ENCODE measurements at regions not wholly inside any gene's neighbourhood (a gene's known extent, or its start where the extent isn't known, plus 50 kb on each side); places are given as distances from the start of the nearest gene placed in this dataset.

DNA sequence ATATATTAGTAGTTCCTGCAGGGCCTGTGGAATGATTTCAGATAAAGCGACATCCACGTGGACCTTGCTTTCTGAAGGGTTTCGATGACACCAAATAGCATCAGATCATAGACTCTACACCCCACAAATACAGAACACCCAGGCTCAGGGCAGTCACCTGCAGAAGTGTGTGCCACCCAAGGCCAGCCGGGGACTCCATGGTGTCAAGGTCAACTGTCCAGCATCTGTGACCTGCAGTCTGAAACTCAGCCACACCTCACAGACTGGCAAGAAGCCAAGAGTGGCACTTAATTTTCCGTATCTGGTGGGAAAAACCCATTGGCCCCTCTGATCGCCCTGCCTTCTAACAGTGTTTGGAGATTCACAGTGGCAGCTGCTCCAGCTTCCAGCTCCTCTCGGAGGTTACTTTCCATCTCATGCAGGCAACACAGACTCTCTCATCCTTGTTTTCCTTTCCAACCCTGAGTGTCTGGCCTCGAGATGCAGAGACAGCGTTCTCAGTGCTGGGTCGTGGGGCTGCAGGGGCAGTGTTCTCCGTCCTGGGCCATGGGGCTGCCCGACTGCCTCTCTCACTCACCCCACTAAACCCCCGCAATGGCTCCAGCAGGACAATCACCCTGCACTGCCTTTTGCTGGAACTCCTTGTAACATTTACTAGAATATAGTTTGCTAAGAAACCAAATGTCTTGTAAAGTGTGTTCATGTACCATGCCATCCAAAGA, 221.9 kb downstream of the IRX2 start:
- no peak for DNase-seq

DNA sequence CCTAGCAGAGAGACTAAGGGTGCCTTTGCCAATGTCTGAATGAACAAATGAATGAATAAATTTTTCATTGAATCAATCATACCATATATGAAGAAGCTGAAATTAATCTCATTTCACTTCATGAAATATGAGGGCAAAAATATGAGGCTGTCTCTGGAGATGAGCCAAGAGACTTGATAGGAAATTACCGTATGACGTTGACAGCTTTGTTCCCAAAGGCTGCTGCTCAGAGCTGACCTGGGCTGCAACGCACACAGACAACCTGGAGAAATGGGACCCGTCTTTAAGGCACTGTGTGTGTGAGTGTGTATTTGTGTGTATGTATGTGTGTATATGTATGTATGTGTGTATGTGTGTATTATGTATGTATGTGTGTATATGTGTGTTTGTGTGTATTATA, 226.1 kb downstream of the IRX2 start:
- DNase-seq: no peak

DNA sequence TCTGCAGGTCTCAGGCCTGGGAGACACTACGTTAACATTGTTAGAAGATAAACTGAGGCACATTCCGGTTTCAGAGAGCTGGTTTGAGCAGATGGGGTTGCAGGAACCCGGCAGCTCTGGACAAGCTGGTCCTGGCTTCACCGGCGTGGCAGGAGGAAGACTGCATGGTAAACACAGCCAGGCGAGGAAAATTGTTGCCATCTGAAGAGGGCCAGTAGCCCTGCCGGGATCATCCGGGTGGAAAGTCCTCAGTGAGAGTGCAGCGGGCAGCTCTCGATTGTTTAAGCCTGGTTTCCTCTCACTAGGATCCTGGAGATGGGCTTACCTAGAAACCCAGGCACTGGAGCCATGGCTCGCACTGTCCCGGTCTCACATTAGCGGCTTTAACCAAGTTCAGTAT, 226.9 kb downstream of the IRX2 start:
- no peak for DNase-seq

DNA sequence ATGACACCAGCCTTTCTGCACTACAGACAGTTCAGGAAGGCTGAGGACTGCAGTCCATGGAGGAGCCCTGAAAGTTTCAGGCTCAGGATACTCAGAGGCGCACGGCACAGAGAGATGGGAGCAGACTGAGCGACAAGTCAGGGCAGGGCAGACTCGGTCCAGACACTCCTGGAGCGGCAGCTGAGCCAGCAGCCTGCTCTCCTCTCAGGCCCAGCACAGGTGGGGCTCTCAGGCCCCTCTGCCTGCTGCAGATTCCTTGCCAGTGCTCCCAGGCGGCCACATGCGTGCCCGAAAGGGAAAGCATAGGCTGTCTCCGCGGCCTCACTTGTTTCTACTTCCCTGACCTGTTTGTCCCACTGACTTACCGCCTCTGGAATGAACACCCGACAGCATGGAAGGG, 228.3 kb downstream of the IRX2 start:
- DNase-seq: no peak

DNA sequence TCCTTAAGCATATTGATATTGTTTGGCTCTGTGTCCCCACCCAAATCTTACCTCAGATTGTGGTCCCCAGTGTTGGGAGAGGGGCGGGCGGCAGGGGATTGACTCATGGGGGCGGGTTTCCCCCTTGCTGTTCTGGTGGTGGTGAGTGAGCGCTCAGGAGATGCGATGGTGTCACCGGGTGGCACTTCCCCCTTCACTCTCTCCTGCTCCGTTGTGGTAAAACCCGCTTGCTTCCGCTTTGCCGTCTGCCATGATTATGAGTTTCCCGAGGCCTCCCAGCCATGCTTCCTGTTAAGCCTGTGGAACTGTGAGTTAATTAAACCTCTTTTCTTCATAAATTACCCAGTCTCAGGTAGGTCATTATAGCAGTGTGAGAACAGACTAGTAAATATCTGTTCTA, 229.1 kb downstream of the IRX2 start:
- no peak for DNase-seq

DNA sequence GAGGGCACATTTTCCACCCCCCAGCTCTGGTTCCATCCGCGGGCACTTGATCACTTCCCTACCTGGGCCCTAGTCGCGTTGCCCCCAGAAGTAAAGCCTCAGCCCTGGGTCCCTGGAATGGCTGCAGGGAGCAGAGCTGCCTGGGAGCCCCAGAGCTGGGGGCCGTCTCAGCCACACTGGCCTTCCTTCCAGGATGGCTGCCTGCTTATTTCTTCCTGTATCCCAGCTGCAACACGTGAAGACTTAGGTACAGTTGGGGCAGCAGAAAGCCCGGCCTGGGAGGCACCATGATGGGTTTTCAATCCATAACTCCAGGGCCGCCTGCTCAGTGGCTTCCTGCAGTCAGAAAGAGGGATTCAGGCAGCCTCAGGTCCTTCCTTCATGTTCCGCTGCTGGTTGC, 232.3 kb downstream of the IRX2 start:
- DNase-seq: no peak

DNA sequence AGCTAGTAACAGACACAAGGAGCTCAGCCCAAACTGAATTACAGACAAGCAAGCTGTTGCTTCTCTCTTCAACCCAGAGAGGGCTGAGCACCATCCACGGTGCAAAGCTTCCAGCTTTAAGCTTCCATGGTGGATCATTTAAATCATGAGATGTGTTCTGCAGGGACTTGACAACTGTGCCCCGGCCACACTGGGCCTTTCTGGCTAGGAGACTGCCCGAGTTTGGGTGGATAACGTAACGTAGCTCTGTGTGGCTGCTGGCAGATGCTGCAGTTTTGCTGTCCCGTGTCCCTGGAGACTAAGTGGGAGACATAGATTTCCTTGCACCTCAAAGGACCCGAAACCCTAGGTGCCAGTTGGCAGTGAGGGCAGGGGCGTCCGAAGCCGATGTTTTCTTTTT, 234.0 kb downstream of the IRX2 start:
- DNase-seq: no peak

DNA sequence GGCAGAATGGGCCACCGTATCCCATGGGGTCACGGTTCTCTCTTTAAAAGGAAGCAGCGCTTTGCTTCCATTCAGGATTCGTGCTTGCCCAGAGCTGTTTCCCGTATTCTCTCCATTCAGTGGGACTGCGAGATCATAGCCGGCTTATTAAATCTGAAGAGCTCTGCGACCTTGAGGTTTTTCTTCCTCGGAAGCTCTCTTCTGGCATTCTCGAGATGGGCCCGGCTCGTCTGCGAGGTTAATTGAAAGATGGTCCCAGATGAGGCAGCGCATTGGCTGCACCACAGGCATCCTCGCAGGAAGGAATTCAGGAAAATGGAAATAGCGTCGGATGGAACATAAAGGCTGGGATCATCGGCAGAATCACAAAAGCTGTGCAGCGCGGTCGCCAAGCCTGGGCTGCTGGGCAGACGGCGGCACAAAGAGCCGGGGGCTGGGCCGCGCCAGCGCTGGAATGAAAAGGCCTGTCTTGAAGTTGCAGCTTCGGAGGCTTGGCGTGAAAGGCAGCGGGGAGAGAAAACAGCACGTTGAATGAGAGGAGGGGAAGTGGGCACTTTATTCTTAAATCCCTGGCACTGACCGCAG, 236.2 kb downstream of the IRX2 start:
- no peak for DNase-seq

DNA sequence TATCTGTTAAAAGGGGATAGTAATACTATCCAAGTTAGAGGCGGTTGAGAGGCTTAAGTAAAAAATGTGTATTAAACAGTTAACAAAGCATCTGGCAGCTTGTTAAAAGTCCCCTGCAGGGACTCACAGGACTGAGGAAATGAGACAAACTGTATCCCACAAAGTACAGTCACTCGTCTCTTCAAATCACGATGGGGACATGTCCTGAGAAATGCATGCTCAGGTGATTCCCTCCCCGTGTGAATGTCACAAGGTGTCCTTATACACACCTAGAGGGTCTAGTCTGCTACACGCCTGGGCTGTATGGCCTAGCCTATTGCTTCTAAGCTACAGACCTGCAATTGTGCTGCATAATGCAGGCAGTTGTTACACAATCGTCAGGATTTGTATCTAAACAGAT, 237.0 kb downstream of the IRX2 start:
- DNase-seq: no peak

DNA sequence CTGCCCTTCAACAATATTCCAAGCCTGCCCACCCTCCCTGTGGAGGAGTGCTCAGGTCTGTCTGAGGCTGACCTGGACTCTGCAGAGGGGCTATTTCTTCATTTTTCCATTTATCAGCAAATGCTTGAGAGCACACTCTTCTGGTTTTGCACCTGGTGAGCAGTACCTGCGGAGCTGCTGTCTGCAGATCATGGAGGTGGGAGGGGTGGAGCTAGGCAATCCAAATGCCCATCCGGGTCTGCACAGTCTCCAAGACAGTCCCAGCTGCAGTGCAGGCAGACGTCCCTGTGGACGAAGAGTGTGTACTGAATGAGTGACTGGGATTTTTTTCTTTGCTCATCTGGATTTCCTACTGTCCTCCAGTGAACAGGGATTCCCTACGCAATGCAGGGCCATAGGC, 239.8 kb downstream of the IRX2 start:
- no peak for DNase-seq

DNA sequence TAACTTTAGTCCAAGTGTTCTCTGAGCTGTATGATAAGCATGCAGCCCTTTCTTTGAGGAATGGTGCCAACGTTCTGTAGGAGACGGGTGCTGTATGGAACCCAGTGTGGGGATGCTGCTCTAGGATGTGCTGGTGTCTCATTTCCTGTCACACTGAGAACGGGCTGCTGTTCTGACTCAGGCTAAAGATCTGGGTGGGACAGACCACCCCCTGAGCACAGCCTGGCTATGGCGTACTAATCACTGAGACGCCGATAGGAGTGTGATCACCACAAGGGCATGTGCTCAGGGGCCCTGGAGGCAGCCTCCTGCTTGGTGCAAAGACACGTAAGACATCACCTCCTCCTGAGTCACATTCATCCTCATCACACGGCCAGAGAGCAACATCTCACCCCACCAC, 240.4 kb downstream of the IRX2 start:
- DNase-seq: no peak

DNA sequence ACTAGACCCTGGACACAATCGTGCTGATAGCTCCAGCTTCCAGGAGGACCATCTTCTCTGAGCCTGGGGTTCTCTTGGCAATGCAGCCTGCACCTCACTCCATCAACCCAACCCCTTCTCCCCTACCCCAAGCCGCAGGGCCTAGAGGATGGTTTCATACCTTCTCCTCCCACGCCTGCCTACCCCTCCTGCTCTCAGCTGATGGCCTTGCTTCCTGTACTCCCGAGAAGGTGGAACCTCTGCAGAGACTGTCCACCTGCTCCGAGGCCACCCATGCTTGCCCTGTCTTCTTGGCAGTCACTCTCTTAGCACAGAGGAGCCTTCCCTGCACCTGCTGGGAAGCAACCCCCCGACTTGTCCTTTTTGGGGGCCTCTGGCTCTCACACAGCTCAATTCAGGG, 241.9 kb downstream of the IRX2 start:
- DNase-seq: no peak

DNA sequence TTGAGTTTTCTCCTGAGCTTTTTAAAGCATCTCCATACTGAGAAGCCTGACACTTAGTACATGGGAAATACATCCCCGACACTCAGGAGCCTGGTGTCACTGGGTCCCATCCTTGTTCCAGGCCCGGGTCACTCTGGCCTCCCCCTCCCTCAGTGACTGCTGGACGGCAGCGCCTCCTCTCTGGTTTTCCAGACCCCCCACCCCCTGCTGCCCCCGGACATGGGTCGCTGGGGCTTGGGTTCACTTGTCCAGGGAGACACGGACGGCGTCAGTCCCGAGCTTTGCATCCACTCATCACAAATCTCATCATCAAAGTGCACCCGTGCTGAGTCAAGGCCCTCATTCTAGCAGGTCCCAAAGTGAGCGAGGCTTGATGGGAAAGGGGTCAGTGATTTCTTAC, 243.0 kb downstream of the IRX2 start:
- DNase-seq: no peak

DNA sequence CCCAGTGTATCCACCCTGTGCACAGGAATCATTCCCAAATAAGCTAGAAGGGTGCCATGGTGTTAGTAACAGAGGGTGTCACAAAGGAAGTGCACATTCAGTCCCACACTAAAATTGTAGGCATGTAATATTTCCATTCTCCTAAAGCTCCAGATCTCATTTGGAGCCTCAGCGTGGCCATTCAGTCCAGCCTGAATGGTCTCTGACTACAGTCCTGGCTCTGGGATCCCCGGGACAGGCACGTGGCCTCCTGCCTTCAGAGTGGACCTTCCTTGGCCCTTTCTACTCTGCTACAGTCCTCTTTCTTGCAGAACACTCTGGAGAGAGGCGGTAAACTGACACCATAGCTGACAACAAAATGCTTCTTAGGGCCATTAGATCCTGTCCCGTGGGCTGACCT, 243.9 kb downstream of the IRX2 start:
- DNase-seq: no peak

DNA sequence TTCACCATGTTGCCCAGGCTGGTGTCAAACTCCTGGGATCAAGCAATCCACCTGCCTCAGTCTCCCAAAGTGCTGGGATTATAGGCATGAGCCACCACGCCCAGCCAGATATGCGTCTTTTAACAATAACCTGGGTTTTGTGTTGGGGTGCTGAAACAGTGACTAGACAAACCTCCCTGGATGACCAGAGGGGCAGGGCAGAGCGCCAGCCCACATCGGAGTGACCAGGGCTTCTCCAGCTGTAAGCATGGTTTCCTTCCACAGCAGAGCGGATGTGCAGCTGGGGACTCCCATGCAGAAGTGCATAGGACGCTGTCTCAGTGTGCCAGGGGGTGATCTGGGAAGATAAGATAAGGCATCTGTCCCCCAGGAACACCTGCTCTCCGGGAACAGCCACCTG, 244.9 kb downstream of the IRX2 start:
- DNase-seq: no peak

DNA sequence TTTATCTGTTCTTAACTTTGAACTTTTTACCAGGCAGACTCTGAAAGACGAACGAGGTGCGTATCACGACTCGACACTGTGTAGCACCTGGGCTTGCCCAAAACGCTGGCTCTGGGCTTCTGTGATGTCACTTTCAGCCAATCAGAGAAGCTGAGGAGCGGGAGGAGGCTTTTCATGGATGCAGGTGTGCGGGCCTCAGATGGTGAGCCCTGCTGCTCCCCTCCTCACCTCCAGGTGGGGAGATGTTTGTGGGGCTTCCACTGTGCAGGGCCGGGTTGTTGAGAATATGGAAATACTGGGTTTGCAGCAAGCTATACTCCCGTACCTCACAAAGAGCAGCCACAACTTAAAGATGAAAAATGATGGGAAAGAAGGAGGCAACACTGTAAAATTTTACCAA, 246.3 kb downstream of the IRX2 start:
- DNase-seq: no peak

DNA sequence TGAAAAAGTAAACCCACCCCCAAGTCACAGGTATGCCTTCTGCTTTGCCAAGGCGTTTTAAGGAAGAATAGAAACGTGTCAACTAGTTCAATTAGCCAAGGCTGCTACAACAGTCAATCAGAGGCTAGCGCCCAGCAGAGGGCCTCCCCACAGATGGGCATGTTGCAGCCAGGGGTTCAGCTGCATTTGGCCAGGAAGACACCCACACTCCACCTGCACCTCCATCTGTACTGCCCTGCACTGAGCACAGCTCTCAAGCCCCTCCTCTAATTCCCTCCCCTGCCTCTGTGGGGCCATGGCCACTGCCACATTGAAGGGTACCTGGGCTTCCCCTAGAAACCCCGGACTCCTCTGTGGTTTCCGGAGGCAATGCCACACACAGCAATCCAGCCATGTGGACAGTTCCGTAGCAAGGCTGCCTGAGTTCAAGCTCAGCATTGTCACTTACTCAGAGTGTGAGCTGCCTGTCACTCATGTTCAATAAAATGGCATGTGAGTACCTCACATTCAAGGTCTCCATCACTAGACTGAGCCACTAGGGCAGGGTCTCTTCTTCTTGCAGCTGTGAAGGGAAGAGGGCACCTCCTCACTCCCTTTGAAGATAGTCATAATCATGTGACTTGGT, 248.4 kb downstream of the IRX2 start:
- DNase-seq: no peak

DNA sequence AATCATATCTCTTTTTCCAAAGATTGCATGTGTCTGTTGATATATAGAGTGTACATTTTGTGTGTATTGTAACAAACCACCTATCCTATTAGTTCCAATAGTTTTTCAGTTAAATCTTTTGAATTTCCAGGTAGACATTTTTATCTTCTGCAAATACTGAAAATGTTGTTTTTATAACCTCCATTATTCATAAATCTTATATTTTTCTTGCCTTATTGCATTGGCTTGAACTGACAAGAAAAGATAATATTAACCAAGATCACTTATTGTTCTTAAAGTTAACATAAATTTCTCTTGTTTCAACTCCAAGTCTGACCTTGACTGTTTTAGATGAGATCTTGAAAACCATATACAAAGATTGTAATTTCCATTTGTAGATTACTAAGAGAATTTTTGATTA, 251.6 kb downstream of the IRX2 start:
- DNase-seq: no peak

DNA sequence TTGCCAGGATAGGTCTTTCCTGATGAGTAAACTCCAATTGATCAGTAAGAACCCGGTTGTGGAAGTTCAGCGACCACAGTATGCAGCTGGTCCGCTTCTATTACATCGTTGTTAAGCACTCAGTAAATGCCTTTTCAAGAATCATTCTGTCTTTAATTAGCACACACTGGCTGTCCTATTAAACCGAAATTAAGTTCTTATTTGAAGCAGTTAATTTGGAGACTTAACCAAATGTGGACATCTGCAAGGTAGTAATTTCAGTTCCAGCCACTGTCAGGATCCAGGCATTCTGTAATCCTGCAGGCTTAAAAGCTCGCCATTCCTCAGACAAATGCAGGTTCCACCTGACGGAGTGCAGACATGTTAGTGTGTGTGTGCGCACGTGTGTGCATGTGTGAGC, 254.6 kb downstream of the IRX2 start:
- DNase-seq: no peak

DNA sequence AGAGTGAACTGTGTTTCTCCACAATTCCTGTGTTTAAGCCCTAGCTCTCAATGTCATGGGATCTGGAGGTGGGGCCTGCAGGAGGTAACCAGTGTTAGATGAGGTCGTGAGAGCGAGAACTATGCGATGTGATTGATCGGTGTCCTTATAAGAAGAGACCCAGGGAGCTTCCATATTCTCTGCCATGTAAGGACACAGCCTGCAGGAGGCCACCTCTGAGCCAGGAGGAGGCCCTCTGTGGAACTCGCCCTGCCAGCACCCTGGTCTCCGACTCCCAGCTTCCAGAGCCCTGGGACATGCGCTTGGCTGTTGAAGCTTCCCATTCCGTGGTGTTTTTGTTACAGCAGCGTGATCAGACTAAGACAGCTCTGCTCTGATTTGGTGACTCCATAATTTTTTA, 255.4 kb downstream of the IRX2 start:
- no peak for DNase-seq

DNA sequence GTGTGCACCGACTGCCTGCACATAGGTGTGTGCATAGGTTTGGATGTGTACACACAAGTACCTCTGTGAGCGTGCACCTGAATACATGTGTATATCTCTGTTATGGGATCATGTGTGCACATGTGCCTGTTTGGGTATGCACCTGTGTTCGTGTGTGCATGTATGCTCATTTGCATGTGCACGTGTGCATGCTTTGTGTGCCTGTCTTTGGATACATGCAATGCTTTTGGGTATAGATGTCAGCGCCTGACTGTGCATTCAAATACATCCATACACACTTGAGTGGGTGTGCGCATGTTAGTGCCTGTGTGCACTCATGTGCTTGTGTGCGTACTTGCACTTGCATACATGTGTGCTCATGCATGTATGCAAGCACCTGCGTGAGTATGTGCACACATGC, 258.1 kb downstream of the IRX2 start:
- DNase-seq: no peak

DNA sequence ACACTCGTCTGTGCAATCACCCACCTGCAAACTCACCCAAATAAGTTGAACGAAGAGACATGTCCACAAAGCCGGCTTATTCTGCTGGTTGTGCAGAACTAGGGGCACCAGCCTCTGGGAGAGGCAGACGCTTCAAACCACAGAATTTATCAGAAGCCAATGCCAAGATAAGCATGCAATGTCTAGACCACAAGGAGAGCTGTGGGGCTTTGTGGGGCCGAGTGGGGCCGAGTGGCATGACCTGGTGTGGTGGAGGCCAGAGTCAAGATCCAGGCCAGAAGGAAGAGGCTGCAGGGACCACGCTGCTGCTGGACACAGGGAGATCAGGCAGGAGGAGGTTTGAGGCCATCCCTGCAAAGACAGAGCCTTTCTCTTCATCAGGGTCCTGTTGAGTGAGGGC, 259.0 kb downstream of the IRX2 start:
- no peak for DNase-seq

DNA sequence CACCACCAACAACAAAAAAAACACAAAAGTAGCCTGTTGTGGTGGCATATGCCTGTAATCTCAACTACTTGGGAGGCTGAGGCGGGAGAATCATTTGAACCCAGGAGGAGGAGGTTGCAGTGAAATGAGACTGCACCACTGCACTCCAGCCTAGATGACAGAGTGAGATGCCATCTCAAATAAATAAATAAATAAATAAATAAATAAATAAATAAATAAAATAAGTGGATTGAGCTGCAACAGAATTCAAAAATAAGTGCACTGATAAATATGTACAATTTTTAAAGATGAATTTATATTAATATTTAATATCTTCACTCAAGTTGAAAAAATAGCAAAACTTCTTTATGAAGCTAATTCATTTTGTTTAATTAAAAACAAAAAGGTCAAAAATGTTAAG, 259.6 kb downstream of the IRX2 start:
- no peak for DNase-seq

DNA sequence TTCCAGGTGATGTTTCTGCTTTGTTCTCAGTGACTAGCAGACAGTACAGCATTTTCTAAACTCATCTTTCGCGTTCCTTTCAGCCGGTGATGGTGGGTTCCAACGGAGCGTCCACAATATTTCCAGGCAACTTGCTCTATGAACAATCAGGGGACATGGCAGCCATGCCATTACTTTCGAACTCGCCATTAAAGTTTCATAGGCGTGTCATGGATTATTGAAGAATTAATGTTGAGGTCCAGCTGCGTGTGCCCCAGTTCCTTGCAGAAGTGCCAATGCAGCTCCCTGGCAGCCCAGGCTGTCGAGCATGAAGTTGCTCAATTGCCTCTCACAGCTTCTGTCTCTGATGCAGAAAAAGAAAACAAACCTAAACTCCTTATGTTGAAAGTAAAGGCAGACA, 262.2 kb downstream of the IRX2 start:
- DNase-seq: no peak

DNA sequence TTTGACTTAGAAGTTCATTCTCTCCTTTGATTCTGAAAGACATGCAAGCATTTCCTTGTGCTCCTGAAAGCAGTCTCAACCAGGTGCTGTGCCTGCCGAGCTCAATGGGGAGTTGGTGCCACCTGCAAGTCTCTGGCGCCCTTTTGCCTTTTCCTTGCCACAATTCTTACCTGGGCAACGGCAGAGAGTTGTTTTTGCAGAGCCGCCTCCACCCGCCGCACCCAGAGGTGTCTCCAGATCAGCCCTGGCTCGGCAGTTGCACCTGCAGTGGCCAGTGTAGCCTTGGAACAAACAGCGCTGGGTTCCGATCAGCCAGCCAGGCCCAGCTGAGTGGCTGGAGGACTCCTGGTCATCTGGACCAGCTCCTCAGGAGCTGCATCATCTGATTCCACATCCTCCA, 262.9 kb downstream of the IRX2 start:
- DNase-seq: no peak

Measured in CD4-positive, alpha-beta T cell treated with Interferon gamma for 1 hour (primary cell).